PFSK-1 (cell line): ENCODE measurements at regions not wholly inside any gene's neighbourhood (a gene's known extent, or its start where the extent isn't known, plus 50 kb on each side); places are given as distances from the start of the nearest gene placed in this dataset.

ENCODE experiments used
- FOXP2 ChIP-seq: optimal IDR thresholded peaks from 2 replicates; pipeline ENCODE3; 2011; ENCODE audit warnings: borderline replicate concordance, control low read depth, inconsistent platforms; ENCODE audit not compliant: insufficient read depth; ENCODE audit errors: extremely low read length, extremely low read depth
- POLR2AphosphoS5 ChIP-seq: IDR thresholded peaks from 2 replicates; pipeline ENCODE4 v1.6.1; 2012; ENCODE audit warnings: low read depth, mild to moderate bottlenecking, control low read depth, low read length, moderate library complexity
- TF ChIP-seq, protein P1 (sequence below), 2 experiments: IDR thresholded peaks; 2 replicates each; pipeline versions ENCODE4 v1.6.1 to v1.8.0; 2011 to 2012; ENCODE audit warnings: low read depth in 2 of 2, low read length in 2 of 2, control low read depth in 1 of 2, inconsistent platforms in 1 of 2, mild to moderate bottlenecking in 1 of 2, moderate library complexity in 1 of 2; ENCODE audit not compliant: insufficient read depth in 1 of 2

DNA sequence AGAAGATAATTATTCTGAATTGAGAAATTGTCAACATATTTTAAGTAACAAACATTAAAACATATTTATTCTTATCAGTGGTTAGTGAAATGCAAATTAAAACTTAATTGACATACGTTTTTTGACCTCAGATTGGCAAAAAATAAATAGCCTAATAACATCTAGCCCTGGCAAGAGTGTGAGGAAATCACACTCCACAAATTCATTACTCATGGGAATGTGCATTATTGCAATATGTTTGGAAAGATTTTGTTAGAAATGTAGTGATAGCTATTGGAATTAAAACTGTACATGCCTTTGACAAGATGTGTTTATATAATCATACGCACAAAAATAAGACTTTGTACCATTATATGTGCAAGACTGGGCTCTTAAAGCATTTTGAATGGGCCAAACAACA, 168.6 kb downstream of the KITLG start:
- no peak for TF ChIP-seq POLR2AphosphoS5
- no peak for TF ChIP-seq FOXP2
- TF ChIP-seq, protein P1, sequence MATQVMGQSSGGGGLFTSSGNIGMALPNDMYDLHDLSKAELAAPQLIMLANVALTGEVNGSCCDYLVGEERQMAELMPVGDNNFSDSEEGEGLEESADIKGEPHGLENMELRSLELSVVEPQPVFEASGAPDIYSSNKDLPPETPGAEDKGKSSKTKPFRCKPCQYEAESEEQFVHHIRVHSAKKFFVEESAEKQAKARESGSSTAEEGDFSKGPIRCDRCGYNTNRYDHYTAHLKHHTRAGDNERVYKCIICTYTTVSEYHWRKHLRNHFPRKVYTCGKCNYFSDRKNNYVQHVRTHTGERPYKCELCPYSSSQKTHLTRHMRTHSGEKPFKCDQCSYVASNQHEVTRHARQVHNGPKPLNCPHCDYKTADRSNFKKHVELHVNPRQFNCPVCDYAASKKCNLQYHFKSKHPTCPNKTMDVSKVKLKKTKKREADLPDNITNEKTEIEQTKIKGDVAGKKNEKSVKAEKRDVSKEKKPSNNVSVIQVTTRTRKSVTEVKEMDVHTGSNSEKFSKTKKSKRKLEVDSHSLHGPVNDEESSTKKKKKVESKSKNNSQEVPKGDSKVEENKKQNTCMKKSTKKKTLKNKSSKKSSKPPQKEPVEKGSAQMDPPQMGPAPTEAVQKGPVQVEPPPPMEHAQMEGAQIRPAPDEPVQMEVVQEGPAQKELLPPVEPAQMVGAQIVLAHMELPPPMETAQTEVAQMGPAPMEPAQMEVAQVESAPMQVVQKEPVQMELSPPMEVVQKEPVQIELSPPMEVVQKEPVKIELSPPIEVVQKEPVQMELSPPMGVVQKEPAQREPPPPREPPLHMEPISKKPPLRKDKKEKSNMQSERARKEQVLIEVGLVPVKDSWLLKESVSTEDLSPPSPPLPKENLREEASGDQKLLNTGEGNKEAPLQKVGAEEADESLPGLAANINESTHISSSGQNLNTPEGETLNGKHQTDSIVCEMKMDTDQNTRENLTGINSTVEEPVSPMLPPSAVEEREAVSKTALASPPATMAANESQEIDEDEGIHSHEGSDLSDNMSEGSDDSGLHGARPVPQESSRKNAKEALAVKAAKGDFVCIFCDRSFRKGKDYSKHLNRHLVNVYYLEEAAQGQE (IDR thresholded peaks at IDR 0.05; ENCODE audit: insufficient read depth in 1 of 2, low read depth in 2 of 2, low read length in 2 of 2), result no peak
